GM12878 (cell line): ENCODE measurements at regions not wholly inside any gene's neighbourhood (a gene's known extent, or its start where the extent isn't known, plus 50 kb on each side); places are given as distances from the start of the nearest gene placed in this dataset.

ENCODE experiments used
- ATAC-seq: fragments of 200-7000 bp; cut with Tn5 transposase; 3 replicates; pipeline ENCODE4 v1.9.1; 2020; ENCODE audit warnings: mild to moderate bottlenecking, moderate library complexity
- BruUV-seq: library from RNA; stranded (reverse); fragments of 400-500 nt; replicated peaks from 2 replicates; lab custom pipeline; 2021; lab: Mats Ljungman, UMichigan
- CTCF ChIA-PET: fragments of 300-600 bp; sonication (Branson Sonifier 250); formaldehyde crosslinking; extraction: SDS; loops from one replicate; lab custom pipeline; 2021; ENCODE audit warnings: inconsistent platforms; lab: Yijun Ruan, JAX
- POLR2A ChIA-PET: fragments of 350-600 bp; formaldehyde crosslinking; extraction: SDS; loops from one replicate; lab custom pipeline; 2021; ENCODE audit warnings: inconsistent platforms; lab: Charles Lee
- RAD21 ChIA-PET: fragments of 300-600 bp; sonication (Branson Sonifier 250); formaldehyde crosslinking; loops from one replicate; lab custom pipeline; 2023; ENCODE audit warnings: antibody characterized with exemption; ENCODE audit not compliant: unreplicated experiment; lab: Charles Lee
- SMC1A ChIA-PET: fragments of 300-600 bp; sonication (Branson Sonifier 250); formaldehyde crosslinking; loops from one replicate; lab custom pipeline; 2023; ENCODE audit not compliant: unreplicated experiment, uncharacterized antibody; lab: Charles Lee
- DNase-seq: peaks from one replicate; pipeline ENCODE4 v3.0.0-alpha.2; 2011; ENCODE audit warnings: low read depth, low spot score
- FAIRE-seq: peaks from 3 replicates; lab custom pipeline; 2011; peaks lifted over from hg19 to GRCh38; lab: Jason Lieb, UNC
- H2AFZ ChIP-seq: 2 replicates; pipeline ENCODE4 v1.6.0; 2011; ENCODE audit warnings: low read depth, low read length, control low read depth; ENCODE audit not compliant: control insufficient read depth
- H3K27ac ChIP-seq: 2 replicates; pipeline ENCODE4 v1.5.1; 2011; ENCODE audit warnings: control low read depth; ENCODE audit not compliant: control insufficient read depth, insufficient read depth
- H3K27me3 ChIP-seq, 2 experiments: replicated peaks in 1 of 2; 2 replicates each; pipeline versions ENCODE4 v1.6.0 to v1.6.1; 2011; ENCODE audit warnings: low read length in 1 of 2; ENCODE audit not compliant: control insufficient read depth in 2 of 2, insufficient read depth in 2 of 2
- H3K36me3 ChIP-seq, 2 experiments: 2 replicates each; pipeline ENCODE4 v1.5.1; 2011; ENCODE audit warnings: low read length in 1 of 2; ENCODE audit not compliant: control insufficient read depth in 2 of 2, insufficient read depth in 2 of 2
- H3K4me1 ChIP-seq: 2 replicates; pipeline ENCODE4 v1.6.1; 2011; ENCODE audit warnings: mild to moderate bottlenecking, low read length, moderate library complexity, mixed read lengths; ENCODE audit not compliant: control insufficient read depth, insufficient read depth
- H3K4me2 ChIP-seq: 2 replicates; pipeline ENCODE4 v1.6.0; 2011; ENCODE audit warnings: control low read depth; ENCODE audit not compliant: control insufficient read depth, insufficient read depth
- H3K4me3 ChIP-seq: fragments of 200-600 bp; sonication (generic); 2 replicates; pipeline ENCODE4 v1.5.1; 2016
- H3K79me2 ChIP-seq: 2 replicates; pipeline ENCODE4 v1.6.0; 2011; ENCODE audit warnings: low read length; ENCODE audit not compliant: control insufficient read depth, insufficient read depth
- H3K9ac ChIP-seq: 2 replicates; pipeline ENCODE4 v1.8.0; 2011; ENCODE audit warnings: low read length, control low read depth, mixed read lengths; ENCODE audit not compliant: control insufficient read depth, insufficient read depth
- H3K9me3 ChIP-seq: replicated peaks from 3 replicates; pipeline ENCODE4 v1.5.1; 2011; ENCODE audit warnings: mild to moderate bottlenecking, low read length; ENCODE audit not compliant: control insufficient read depth, insufficient read depth
- H4K20me1 ChIP-seq: 2 replicates; pipeline ENCODE4 v1.6.0; 2011; ENCODE audit not compliant: control insufficient read depth, insufficient read depth
- CBX3 ChIP-seq: fragments of 200-600 bp; sonication (generic); IDR thresholded peaks from 2 replicates; pipeline ENCODE4 v1.6.1; 2016; ENCODE audit warnings: low read depth, borderline replicate concordance
- CEBPZ ChIP-seq: fragments of 150-350 bp; IDR thresholded peaks from 2 replicates; pipeline ENCODE4 v1.6.1; 2016; ENCODE audit warnings: low read depth, low read length
- CHD1 ChIP-seq: IDR thresholded peaks from 2 replicates; pipeline ENCODE4 v1.6.1; 2012; ENCODE audit warnings: low read depth, low read length, improper control_type of control experiment
- CTCF ChIP-seq, 3 experiments: IDR thresholded peaks in 2 of 3; conservative IDR thresholded peaks in 1 of 3; 2 replicates each; pipeline ENCODE4 v1.5.1; 2011; ENCODE audit warnings: low read depth in 3 of 3, low read length in 3 of 3, mild to moderate bottlenecking in 3 of 3, control low read depth in 2 of 3, moderate library complexity in 2 of 3, inconsistent platforms in 1 of 3, mixed read lengths in 1 of 3; ENCODE audit not compliant: control insufficient read depth in 2 of 3, insufficient read depth in 1 of 3; ENCODE audit errors: extremely low read depth in 1 of 3
- FOS ChIP-seq: IDR thresholded peaks from 3 replicates; pipeline ENCODE4 v1.6.1; 2011; ENCODE audit warnings: borderline replicate concordance; ENCODE audit not compliant: insufficient read length; ENCODE audit errors: extremely low read depth
- GATAD2B ChIP-seq: fragments of 450-650 bp; conservative IDR thresholded peaks from 2 replicates; pipeline ENCODE4 v1.6.1; 2017; ENCODE audit warnings: low read depth, mild to moderate bottlenecking, moderate library complexity
- HDGF ChIP-seq: fragments of 450-650 bp; IDR thresholded peaks from 2 replicates; pipeline ENCODE4 v1.6.1; 2016; ENCODE audit warnings: antibody characterized with exemption
- KDM1A ChIP-seq: fragments of 200-600 bp; sonication (generic); IDR thresholded peaks from 2 replicates; pipeline ENCODE4 v1.6.1; 2016; ENCODE audit warnings: borderline replicate concordance
- POLR2A ChIP-seq: IDR thresholded peaks from 2 replicates; pipeline ENCODE4 v1.6.1; 2011; ENCODE audit warnings: low read depth, mild to moderate bottlenecking, low read length
- POLR2AphosphoS2 ChIP-seq: IDR thresholded peaks from 2 replicates; pipeline ENCODE4 v1.6.1; 2011; ENCODE audit warnings: low read depth, mild to moderate bottlenecking, low read length, improper control_type of control experiment, moderate library complexity
- POU2F2 ChIP-seq: IDR thresholded peaks from 3 replicates; pipeline ENCODE4 v1.6.1; 2011; ENCODE audit warnings: low read depth, mild to moderate bottlenecking, low read length, borderline replicate concordance
- RAD21 ChIP-seq: IDR thresholded peaks from 2 replicates; pipeline ENCODE4 v1.6.1; 2011; ENCODE audit warnings: mild to moderate bottlenecking, low read depth, low read length, moderate library complexity; ENCODE audit not compliant: insufficient read depth
- SKIL ChIP-seq: fragments of 450-650 bp; IDR thresholded peaks from 2 replicates; pipeline ENCODE4 v1.6.1; 2017; ENCODE audit warnings: mild to moderate bottlenecking, low read depth, inconsistent platforms; ENCODE audit not compliant: poor library complexity, severe bottlenecking
- SMC3 ChIP-seq: IDR thresholded peaks from 2 replicates; pipeline ENCODE4 v1.6.1; 2011; ENCODE audit warnings: low read length, improper control_type of control experiment, borderline replicate concordance
- USF1 ChIP-seq: IDR thresholded peaks from 2 replicates; pipeline ENCODE4 v1.6.1; 2011; ENCODE audit warnings: borderline replicate concordance, low read depth, mild to moderate bottlenecking, moderate library complexity, mixed read lengths, low read length; ENCODE audit not compliant: insufficient read depth; ENCODE audit errors: extremely low read length
- WGBS: methylation state at CpG from one replicate; pipeline ENCODE4 v1.1.6; 2016; ENCODE audit warnings: low lambda C conversion rate; ENCODE audit not compliant: insufficient replicate concordance, insufficient coverage; ENCODE audit errors: missing lambda C conversion rate; 5-methylcytosine and 5-hydroxymethylcytosine counted together
- in situ Hi-C: fragments of 300-500 bp; cut with MboI; formaldehyde crosslinking; loops from 9 replicates; pipeline ENCODE4 v1.14.3; 2018; ENCODE audit warnings: mixed read lengths
- intact Hi-C: fragments of 100-400 bp; cut with micrococcal nuclease; formaldehyde crosslinking; loops from one replicate; pipeline ENCODE4 v1.14.2; 2022; ENCODE audit not compliant: unreplicated experiment

GRCh38 chr17:43338886-43339516 is 59.8 kb upstream of the ARL4D start:
- Histone ChIP-seq H4K20me1 (no peaks in the 10 kb centered on the region), H3K27ac (no peak overlapping the region), H2AFZ (no peak overlapping the region; the same call in 1 of the 2 replicates), H3K9me3 (no peaks in the 10 kb centered on the region), H3K79me2 (no peaks in the 10 kb centered on the region), H3K4me1 (peaks cover 9% of the 10 kb centered on the region), H3K36me3 (no peaks in the 10 kb centered on the region), H3K27me3 (no peaks in the 10 kb centered on the region), H3K4me3 (no peak overlapping the region), H3K4me2 (no peak overlapping the region), H3K9ac (no peak overlapping the region)
- FAIRE-seq (no peak), ATAC-seq (no peak), DNase-seq (no peak)
- RAD21 ChIA-PET = interaction anchor here (0.6 to 1.2 kb wide), 4 partner anchors 49 to 733 kb away, joined by 3 read pairs; partner anchors contain the start of gene IFI35
- in situ Hi-C loops (loop anchor here (5.0 kb wide), 1 partner anchor 327 kb away; no protein-coding TSS in a partner anchor), intact Hi-C loops (no loop called here)
- CTCF ChIA-PET = interaction anchor here (0.7 to 2.3 kb wide), 9 partner anchors 22 to 759 kb away, joined by 3 to 13 read pairs (median 4); partner anchors contain the start of gene DHX8
- 42% methylated on average over 10 of the region's 11 CpGs for WGBS
- POLR2A ChIA-PET = interaction anchor here (0.7 kb wide), 1 partner anchor 22 kb away, joined by 4 read pairs; no protein-coding TSS in a partner anchor
- no TSS peak for BruUV-seq
- SMC1A ChIA-PET = interaction anchor here (1.0 to 1.7 kb wide), 4 partner anchors 24 to 315 kb away, joined by 3 to 6 read pairs (median 4); partner anchors contain the start of gene DHX8
- TF ChIP-seq FOS (no peak), SMC3 (peak; percentile 44; the same call in 1 of the 2 replicates), CHD1 (no peak), POU2F2 (no peak), USF1 (no peak), RAD21 (peak; percentile 68), KDM1A (no peak), SKIL (peak; percentile 15), HDGF (no peak), POLR2A (no peak), CTCF (IDR thresholded peaks at IDR 0.05 in 2 of 3, conservative IDR thresholded peaks at IDR 0.05 in 1 of 3; ENCODE audit: control insufficient read depth in 2 of 3, extremely low read depth in 1 of 3, insufficient read depth in 1 of 3, low read depth in 3 of 3, low read length in 3 of 3) (peak; percentile 57 to 81 (median 62)), CBX3 (no peak), CEBPZ (no peak), GATAD2B (no peak), POLR2AphosphoS2 (no peak)
